ENCODE measurements at regions not wholly inside any gene's neighbourhood (a gene's known extent, or its start where the extent isn't known, plus 50 kb on each side); places are given as distances from the start of the nearest gene placed in this dataset.

- intact Hi-C loops (cut with micrococcal nuclease; ENCODE audit: unreplicated experiment): no loop called here
- CTCF ChIA-PET (ENCODE audit: unreplicated experiment): no interaction called here
- Histone ChIP-seq H3K9me2 (ENCODE audit: insufficient read depth, low read length) (no peaks in the 10 kb centered on the region), H3K4me1 (ENCODE audit: insufficient read depth, low read length, poor library complexity, severe bottlenecking) (no peaks in the 10 kb centered on the region), H3K36me3 (ENCODE audit: insufficient read depth, low read length) (no peaks in the 10 kb centered on the region), H3K27ac (ENCODE audit: low read depth, low read length, poor library complexity, severe bottlenecking) (no peak overlapping the region), H2AFZ (ENCODE audit: low read length) (no peak overlapping the region), H3K4me2 (ENCODE audit: low read length) (no peak overlapping the region), H4K20me1 (ENCODE audit: insufficient read depth, low read length) (no peaks in the 10 kb centered on the region), H3K79me2 (ENCODE audit: insufficient read depth, low read depth, low read length) (no peaks in the 10 kb centered on the region), H3K4me3 (ENCODE audit: low read depth, low read length, poor library complexity, severe bottlenecking) (no peak overlapping the region), H3K9me3 (ENCODE audit: low read length) (no peaks in the 10 kb centered on the region)
- DNase-seq (ENCODE audit: low spot score): no peak
- TF ChIP-seq CTCF (conservative IDR thresholded peaks at IDR 0.05; ENCODE audit: low read length): no peak
- TF ChIP-seq EZH2phosphoT487 (IDR thresholded peaks at IDR 0.05; ENCODE audit: borderline replicate concordance, low read depth, low read length): no peak
- POLR2A ChIA-PET: interaction anchor here (0.7 to 1.6 kb wide), 2 partner anchors 10 to 1308 kb away, joined by 3 read pairs; no protein-coding TSS in a partner anchor
- BruUV-seq (replicated peaks): no TSS peak
These were observed 115.1 kb upstream of the DAP start for GRCh38 chr5:10876006-10876744.

GRCh38 chr5:10875201-10875768, 114.3 kb upstream of the DAP start:
- Histone ChIP-seq H3K9me2 (ENCODE audit: insufficient read depth, low read length) (no peaks in the 10 kb centered on the region), H3K4me3 (ENCODE audit: low read depth, low read length, poor library complexity, severe bottlenecking) (no peak overlapping the region), H4K20me1 (ENCODE audit: insufficient read depth, low read length) (no peaks in the 10 kb centered on the region), H3K4me1 (ENCODE audit: insufficient read depth, low read length, poor library complexity, severe bottlenecking) (no peaks in the 10 kb centered on the region), H3K4me2 (ENCODE audit: low read length) (no peak overlapping the region), H3K9me3 (ENCODE audit: low read length) (no peaks in the 10 kb centered on the region), H3K27ac (ENCODE audit: low read depth, low read length, poor library complexity, severe bottlenecking) (no peak overlapping the region), H3K36me3 (ENCODE audit: insufficient read depth, low read length) (no peaks in the 10 kb centered on the region), H2AFZ (ENCODE audit: low read length) (no peak overlapping the region), H3K79me2 (ENCODE audit: insufficient read depth, low read depth, low read length) (no peaks in the 10 kb centered on the region)
- CTCF ChIA-PET (ENCODE audit: unreplicated experiment): no interaction called here
- intact Hi-C loops (cut with micrococcal nuclease; ENCODE audit: unreplicated experiment): no loop called here
- no TSS peak for BruUV-seq (replicated peaks)
- no peak for TF ChIP-seq CTCF (conservative IDR thresholded peaks at IDR 0.05; ENCODE audit: low read length)
- no peak for TF ChIP-seq EZH2phosphoT487 (IDR thresholded peaks at IDR 0.05; ENCODE audit: borderline replicate concordance, low read depth, low read length)
- DNase-seq (ENCODE audit: low spot score): no peak
- POLR2A ChIA-PET: interaction anchor here (0.7 kb wide), 1 partner anchor 1307 kb away, joined by 3 read pairs; no protein-coding TSS in a partner anchor

- no peak overlapping the region for H2AFZ ChIP-seq (ENCODE audit: low read length)
- TF ChIP-seq CTCF (conservative IDR thresholded peaks at IDR 0.05; ENCODE audit: low read length) (no peak), EZH2phosphoT487 (IDR thresholded peaks at IDR 0.05; ENCODE audit: borderline replicate concordance, low read depth, low read length) (no peak)
- H3K4me1 ChIP-seq (ENCODE audit: insufficient read depth, low read length, poor library complexity, severe bottlenecking): no peaks in the 10 kb centered on the region
- no peak for DNase-seq (ENCODE audit: low spot score)
- H3K27ac ChIP-seq (ENCODE audit: low read depth, low read length, poor library complexity, severe bottlenecking): no peak overlapping the region
- H3K36me3 ChIP-seq (ENCODE audit: insufficient read depth, low read length): no peaks in the 10 kb centered on the region
- ChIA-PET POLR2A (no interaction called here), CTCF (ENCODE audit: unreplicated experiment) (no interaction called here)
- H3K4me2 ChIP-seq (ENCODE audit: low read length): no peak overlapping the region
- intact Hi-C loops (cut with micrococcal nuclease; ENCODE audit: unreplicated experiment): no loop called here
- H4K20me1 ChIP-seq (ENCODE audit: insufficient read depth, low read length): no peaks in the 10 kb centered on the region
- H3K4me3 ChIP-seq (ENCODE audit: low read depth, low read length, poor library complexity, severe bottlenecking): no peak overlapping the region
- H3K9me2 ChIP-seq (ENCODE audit: insufficient read depth, low read length): no peaks in the 10 kb centered on the region
- H3K9me3 ChIP-seq (ENCODE audit: low read length): no peaks in the 10 kb centered on the region
- BruUV-seq (replicated peaks): no TSS peak
- H3K79me2 ChIP-seq (ENCODE audit: insufficient read depth, low read depth, low read length): no peaks in the 10 kb centered on the region
These were observed 113.5 kb upstream of the DAP start for GRCh38 chr5:10874541-10874940.
